GM18858 (cell line): ENCODE measurements at regions not wholly inside any gene's neighbourhood (a gene's known extent, or its start where the extent isn't known, plus 50 kb on each side); places are given as distances from the start of the nearest gene placed in this dataset.

Source experiments
- ATAC-seq: cut with Tn5 transposase; IDR thresholded peaks from one replicate; pipeline ENCODE4 v1.9.1; 2021; ENCODE audit not compliant: unreplicated experiment

GRCh38 chr2:163370169-163370886 is 365.5 kb downstream of the FIGN start:
- no peak for ATAC-seq

- ATAC-seq = no peak
Observed at GRCh38 chr2:163369111-163369510, 366.7 kb downstream of the FIGN start.

- ATAC-seq = no peak
Observed at GRCh38 chr2:163368655-163369054, 367.2 kb downstream of the FIGN start.

GRCh38 chr2:163367825-163368582 is 367.8 kb downstream of the FIGN start:
- no peak for ATAC-seq

GRCh38 chr2:163364736-163365135 is 371.1 kb downstream of the FIGN start:
- no peak for ATAC-seq

GRCh38 chr2:163353551-163353950 is 382.3 kb downstream of the FIGN start:
- ATAC-seq = no peak

- ATAC-seq = no peak
Observed at GRCh38 chr2:163351966-163352365, 383.8 kb downstream of the FIGN start.

GRCh38 chr2:163351143-163351542 is 384.7 kb downstream of the FIGN start:
- ATAC-seq = no peak

GRCh38 chr2:163348857-163349380 is 386.9 kb downstream of the FIGN start:
- ATAC-seq = no peak

GRCh38 chr2:163347982-163348856 is 387.6 kb downstream of the FIGN start:
- no peak for ATAC-seq

GRCh38 chr2:163345795-163346573 is 389.8 kb downstream of the FIGN start:
- ATAC-seq = peak; percentile 90

- ATAC-seq = no peak
Observed at GRCh38 chr2:163343316-163343715, 392.5 kb downstream of the FIGN start.

GRCh38 chr2:163341426-163341825 is 394.4 kb downstream of the FIGN start:
- ATAC-seq = no peak

GRCh38 chr2:163338270-163338669 is 397.5 kb downstream of the FIGN start:
- ATAC-seq = no peak

- ATAC-seq = no peak
Observed at GRCh38 chr2:163324677-163325076, 411.1 kb downstream of the FIGN start.

- ATAC-seq = no peak
Observed at GRCh38 chr2:163319006-163319405, 416.8 kb downstream of the FIGN start.

GRCh38 chr2:163314712-163315111 is 421.1 kb downstream of the FIGN start:
- no peak for ATAC-seq

GRCh38 chr2:163312713-163313112 is 423.1 kb downstream of the FIGN start:
- no peak for ATAC-seq

- no peak for ATAC-seq
Observed at GRCh38 chr2:163306647-163307046, 429.2 kb downstream of the FIGN start.

- no peak for ATAC-seq
Observed at GRCh38 chr2:163302141-163302540, 433.7 kb downstream of the FIGN start.
